H1 (cell line): ENCODE measurements at regions not wholly inside any gene's neighbourhood (a gene's known extent, or its start where the extent isn't known, plus 50 kb on each side); places are given as distances from the start of the nearest gene placed in this dataset.

Experiments used
- BRCA1 ChIP-seq: IDR thresholded peaks from 2 replicates; pipeline ENCODE4 v1.6.1; 2012; ENCODE audit warnings: low read depth, low read length, improper control_type of control experiment
- NANOG ChIP-seq: IDR thresholded peaks from 2 replicates; pipeline ENCODE4 v1.6.1; 2011; ENCODE audit warnings: low read length, low read depth, mild to moderate bottlenecking, inconsistent platforms; ENCODE audit not compliant: insufficient read depth, poor library complexity, severe bottlenecking
- PHF8 ChIP-seq: fragments of 200-600 bp; sonication (generic); conservative IDR thresholded peaks from 2 replicates; pipeline ENCODE4 v1.7.1; 2012; ENCODE audit warnings: low read depth, mild to moderate bottlenecking, inconsistent platforms, low read length, moderate library complexity
- TF ChIP-seq, protein P1 (sequence below): IDR thresholded peaks from 2 replicates; pipeline ENCODE4 v1.6.1; 2012; ENCODE audit warnings: low read length, inconsistent platforms
- TF ChIP-seq, protein P2 (sequence below): fragments of 300-600 bp; sonication (generic); IDR thresholded peaks from 2 replicates; pipeline ENCODE4 v1.7.1; 2012; ENCODE audit warnings: low read length, moderate library complexity, mild to moderate bottlenecking, inconsistent platforms; ENCODE audit not compliant: insufficient replicate concordance

DNA sequence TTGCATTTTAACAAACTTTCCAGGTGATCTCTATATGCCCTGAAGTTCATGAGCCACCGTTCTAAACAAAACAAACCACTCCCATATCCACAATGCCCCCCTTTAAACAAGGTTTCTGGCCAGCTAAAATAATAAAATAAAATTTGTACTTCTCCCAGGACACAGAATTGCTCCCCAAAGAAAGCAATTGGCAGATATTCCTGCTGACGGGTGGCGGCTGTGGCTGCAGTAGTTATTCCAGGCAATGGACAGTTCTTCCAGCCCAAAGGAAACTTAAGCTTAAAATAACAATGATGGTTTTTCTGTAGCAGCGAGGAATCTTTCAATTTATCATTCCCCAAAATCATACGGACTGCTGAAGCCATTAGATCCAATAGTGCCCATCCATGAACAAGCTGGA, 260.5 kb upstream of the ZNF521 start (continued):
- no peak for TF ChIP-seq PHF8
- TF ChIP-seq, protein P1, sequence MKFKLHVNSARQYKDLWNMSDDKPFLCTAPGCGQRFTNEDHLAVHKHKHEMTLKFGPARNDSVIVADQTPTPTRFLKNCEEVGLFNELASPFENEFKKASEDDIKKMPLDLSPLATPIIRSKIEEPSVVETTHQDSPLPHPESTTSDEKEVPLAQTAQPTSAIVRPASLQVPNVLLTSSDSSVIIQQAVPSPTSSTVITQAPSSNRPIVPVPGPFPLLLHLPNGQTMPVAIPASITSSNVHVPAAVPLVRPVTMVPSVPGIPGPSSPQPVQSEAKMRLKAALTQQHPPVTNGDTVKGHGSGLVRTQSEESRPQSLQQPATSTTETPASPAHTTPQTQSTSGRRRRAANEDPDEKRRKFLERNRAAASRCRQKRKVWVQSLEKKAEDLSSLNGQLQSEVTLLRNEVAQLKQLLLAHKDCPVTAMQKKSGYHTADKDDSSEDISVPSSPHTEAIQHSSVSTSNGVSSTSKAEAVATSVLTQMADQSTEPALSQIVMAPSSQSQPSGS = no peak
- TF ChIP-seq, protein P2, sequence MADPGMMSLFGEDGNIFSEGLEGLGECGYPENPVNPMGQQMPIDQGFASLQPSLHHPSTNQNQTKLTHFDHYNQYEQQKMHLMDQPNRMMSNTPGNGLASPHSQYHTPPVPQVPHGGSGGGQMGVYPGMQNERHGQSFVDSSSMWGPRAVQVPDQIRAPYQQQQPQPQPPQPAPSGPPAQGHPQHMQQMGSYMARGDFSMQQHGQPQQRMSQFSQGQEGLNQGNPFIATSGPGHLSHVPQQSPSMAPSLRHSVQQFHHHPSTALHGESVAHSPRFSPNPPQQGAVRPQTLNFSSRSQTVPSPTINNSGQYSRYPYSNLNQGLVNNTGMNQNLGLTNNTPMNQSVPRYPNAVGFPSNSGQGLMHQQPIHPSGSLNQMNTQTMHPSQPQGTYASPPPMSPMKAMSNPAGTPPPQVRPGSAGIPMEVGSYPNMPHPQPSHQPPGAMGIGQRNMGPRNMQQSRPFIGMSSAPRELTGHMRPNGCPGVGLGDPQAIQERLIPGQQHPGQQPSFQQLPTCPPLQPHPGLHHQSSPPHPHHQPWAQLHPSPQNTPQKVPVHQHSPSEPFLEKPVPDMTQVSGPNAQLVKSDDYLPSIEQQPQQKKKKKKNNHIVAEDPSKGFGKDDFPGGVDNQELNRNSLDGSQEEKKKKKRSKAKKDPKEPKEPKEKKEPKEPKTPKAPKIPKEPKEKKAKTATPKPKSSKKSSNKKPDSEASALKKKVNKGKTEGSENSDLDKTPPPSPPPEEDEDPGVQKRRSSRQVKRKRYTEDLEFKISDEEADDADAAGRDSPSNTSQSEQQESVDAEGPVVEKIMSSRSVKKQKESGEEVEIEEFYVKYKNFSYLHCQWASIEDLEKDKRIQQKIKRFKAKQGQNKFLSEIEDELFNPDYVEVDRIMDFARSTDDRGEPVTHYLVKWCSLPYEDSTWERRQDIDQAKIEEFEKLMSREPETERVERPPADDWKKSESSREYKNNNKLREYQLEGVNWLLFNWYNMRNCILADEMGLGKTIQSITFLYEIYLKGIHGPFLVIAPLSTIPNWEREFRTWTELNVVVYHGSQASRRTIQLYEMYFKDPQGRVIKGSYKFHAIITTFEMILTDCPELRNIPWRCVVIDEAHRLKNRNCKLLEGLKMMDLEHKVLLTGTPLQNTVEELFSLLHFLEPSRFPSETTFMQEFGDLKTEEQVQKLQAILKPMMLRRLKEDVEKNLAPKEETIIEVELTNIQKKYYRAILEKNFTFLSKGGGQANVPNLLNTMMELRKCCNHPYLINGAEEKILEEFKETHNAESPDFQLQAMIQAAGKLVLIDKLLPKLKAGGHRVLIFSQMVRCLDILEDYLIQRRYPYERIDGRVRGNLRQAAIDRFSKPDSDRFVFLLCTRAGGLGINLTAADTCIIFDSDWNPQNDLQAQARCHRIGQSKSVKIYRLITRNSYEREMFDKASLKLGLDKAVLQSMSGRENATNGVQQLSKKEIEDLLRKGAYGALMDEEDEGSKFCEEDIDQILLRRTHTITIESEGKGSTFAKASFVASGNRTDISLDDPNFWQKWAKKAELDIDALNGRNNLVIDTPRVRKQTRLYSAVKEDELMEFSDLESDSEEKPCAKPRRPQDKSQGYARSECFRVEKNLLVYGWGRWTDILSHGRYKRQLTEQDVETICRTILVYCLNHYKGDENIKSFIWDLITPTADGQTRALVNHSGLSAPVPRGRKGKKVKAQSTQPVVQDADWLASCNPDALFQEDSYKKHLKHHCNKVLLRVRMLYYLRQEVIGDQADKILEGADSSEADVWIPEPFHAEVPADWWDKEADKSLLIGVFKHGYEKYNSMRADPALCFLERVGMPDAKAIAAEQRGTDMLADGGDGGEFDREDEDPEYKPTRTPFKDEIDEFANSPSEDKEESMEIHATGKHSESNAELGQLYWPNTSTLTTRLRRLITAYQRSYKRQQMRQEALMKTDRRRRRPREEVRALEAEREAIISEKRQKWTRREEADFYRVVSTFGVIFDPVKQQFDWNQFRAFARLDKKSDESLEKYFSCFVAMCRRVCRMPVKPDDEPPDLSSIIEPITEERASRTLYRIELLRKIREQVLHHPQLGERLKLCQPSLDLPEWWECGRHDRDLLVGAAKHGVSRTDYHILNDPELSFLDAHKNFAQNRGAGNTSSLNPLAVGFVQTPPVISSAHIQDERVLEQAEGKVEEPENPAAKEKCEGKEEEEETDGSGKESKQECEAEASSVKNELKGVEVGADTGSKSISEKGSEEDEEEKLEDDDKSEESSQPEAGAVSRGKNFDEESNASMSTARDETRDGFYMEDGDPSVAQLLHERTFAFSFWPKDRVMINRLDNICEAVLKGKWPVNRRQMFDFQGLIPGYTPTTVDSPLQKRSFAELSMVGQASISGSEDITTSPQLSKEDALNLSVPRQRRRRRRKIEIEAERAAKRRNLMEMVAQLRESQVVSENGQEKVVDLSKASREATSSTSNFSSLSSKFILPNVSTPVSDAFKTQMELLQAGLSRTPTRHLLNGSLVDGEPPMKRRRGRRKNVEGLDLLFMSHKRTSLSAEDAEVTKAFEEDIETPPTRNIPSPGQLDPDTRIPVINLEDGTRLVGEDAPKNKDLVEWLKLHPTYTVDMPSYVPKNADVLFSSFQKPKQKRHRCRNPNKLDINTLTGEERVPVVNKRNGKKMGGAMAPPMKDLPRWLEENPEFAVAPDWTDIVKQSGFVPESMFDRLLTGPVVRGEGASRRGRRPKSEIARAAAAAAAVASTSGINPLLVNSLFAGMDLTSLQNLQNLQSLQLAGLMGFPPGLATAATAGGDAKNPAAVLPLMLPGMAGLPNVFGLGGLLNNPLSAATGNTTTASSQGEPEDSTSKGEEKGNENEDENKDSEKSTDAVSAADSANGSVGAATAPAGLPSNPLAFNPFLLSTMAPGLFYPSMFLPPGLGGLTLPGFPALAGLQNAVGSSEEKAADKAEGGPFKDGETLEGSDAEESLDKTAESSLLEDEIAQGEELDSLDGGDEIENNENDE = no peak
- no peak for TF ChIP-seq NANOG
- no peak for TF ChIP-seq BRCA1
